GM18909 (cell line): ENCODE measurements at regions not wholly inside any gene's neighbourhood (a gene's known extent, or its start where the extent isn't known, plus 50 kb on each side); places are given as distances from the start of the nearest gene placed in this dataset.
"Not testable (repeated sequence)": the region's sequence is repeated elsewhere in the genome, so short reads cannot be mapped to it uniquely, and the experiment has no call there.

Experiments used
- ATAC-seq: cut with Tn5 transposase; IDR thresholded peaks from one replicate; pipeline ENCODE4 v1.9.1; 2021; ENCODE audit warnings: mild to moderate bottlenecking; ENCODE audit not compliant: unreplicated experiment, poor library complexity

DNA sequence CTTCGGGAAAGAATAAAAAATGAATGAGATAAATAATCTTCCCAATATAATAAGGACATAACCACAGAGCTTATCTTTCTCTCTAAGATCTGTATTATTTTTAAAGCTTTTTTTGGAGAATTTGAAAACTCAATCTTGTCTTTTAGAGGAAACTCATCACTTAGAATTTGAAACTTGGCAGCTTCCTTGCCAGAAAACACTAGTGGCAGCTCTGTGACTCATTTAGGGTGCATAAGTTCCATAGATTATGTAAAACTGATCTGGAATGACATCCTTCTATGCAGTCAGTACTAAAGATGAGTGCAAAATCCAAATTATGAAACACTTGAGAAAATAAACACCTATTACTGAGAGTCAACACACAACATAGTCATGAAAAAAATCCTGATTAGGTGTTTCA lies 848.0 kb downstream of the DACH1 start:
- no peak for ATAC-seq

DNA sequence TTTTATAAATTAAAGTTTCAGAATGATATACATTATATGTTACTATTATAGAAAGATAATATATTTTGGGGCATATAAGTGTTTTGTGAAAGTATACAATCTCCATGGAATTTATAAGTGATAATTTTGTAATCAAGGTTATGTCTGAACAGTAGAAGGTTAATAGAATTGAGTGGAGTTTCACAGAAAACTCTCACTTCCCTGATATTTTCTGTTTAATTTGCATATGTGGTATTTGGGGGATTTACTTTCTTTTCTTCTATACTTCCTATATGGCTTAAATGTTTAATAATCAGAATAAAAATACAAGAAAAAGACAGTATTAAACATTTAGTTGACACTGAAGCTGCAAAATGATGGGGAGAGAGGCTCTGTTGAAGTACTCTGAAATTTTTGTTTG lies 848.5 kb downstream of the DACH1 start:
- ATAC-seq, result no peak

DNA sequence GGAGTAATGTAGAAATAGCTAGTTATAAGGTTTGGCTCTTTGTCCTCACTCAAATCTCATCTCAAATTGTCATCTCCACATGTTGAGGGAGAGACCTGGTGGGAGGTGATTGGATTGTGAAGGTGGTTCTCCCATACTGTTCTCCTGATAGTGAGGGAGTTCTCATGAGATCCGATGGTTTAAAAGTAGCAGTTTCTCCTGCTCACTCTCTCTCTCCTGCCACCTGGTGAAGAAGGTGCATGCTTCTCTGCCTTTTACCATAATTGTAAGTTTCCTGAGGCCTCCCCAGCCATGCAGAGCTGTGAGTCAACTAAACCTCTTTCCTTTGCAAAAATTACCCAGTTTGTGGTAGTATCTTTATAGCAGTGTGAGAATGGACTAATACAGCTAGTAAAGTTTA lies 849.4 kb downstream of the DACH1 start:
- no peak for ATAC-seq

DNA sequence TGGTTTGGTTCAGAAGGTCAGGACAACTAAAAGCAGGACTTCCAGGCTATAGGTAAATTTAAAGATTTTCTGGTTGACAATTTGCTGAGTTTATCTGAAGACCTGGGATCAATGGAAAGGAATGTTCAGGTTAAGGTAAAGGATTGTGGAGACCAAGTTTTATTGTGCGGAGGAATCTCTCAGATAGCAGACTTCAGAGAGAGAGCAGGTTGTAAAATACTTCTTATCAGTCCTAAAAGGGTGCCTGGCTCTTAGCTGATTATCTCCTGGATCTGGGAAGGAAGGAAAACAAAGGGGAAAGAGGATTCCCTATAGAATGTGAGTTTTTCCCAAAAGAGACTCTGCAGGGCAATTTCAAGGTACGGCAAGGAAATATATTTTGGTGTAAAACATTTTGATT lies 851.5 kb downstream of the DACH1 start:
- no peak for ATAC-seq

DNA sequence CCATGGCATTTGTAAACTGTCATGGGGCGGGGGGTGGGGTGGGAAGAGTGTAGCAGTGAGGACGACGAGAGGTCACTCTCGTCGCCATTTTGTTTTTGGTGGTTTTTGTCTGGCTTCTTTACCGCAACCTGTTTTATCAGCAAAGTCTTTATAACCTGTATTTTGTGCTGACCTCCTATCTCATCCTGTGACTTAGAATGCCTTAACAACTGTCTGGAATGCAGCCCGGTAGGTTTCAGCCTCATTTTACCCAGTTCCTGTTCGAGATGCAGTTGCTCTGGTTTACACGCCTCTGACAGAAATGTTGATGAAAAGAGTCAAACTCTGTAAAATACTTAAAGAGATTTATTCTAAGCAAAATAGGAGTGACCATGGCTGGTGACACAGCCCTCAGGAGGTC lies 852.0 kb downstream of the DACH1 start:
- no peak for ATAC-seq

DNA sequence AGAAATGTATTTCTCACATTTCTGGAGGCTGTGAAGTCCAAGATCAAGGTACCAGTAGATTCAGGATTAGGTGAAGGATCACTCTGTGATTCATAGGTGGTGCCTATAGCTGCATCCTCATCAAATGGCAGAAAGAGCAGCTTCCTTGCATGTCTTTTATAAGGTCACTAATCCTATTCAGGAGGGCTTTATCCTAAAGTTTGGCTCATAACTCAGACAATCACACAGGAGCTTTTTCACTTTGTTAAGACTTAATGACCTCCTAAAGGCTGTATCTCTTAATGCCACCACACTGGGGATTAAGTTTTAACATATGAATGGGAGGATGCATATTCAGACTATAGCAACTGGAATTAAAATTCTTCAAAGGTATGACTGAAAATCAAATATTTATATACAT lies 861.1 kb downstream of the DACH1 start:
- ATAC-seq, result no peak

DNA sequence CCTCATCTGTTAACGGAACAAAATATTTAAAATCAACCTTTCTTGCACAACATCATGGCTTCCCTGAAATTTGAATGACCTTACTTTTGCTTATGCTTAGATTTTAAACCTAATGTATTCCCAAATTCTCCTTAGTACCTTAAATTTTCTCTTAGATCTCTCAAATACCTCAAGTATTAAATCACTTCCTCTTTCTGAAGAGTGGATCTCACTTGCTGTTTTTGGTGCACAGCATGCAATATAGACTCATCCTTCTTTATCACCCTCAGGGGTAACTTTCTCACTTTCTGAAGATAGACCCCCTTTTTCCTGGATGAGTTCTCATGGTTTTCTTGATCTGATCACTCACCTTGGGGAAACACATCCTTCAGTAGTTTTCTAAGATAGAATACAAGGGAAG lies 871.7 kb downstream of the DACH1 start:
- no peak for ATAC-seq

DNA sequence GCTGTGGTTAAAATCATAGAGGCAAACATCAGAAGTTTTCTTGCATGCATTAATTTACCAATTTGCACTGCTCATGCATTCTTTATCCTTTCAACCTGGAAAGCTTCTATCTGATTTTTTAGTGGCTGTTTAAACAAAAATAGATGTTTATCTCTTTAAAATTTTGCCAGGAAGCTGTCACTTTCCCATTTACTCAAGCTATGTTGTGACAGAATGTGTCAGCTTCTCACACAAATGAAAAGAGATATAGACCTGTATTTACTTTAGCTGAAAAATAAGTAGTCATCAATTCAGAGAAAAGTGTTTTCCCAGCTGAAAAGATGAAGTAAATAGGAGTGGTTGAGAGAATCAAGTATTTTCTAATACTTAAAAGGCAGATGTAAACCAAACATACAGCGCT lies 872.8 kb downstream of the DACH1 start:
- ATAC-seq, result no peak

DNA sequence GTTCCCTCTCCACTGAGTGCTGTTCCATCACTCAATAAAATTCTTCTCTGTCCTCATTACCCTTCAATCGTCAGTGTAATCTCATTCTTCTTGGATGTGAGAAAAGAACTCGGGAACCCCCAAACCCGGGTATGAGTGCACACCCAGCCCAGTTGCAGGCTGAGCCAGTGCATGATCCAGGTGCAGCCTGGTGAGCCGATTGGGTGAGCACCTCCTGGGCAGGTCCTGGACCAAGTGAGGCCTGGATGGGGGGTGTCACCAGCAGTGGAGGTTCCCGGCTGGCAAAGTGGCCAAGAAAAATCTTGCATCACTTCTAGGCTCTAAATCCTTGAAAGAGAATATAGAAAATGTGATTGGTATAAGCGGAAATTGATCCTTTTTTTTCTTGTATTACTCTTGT lies 878.8 kb upstream of the KLHL1 start:
- no peak for ATAC-seq

DNA sequence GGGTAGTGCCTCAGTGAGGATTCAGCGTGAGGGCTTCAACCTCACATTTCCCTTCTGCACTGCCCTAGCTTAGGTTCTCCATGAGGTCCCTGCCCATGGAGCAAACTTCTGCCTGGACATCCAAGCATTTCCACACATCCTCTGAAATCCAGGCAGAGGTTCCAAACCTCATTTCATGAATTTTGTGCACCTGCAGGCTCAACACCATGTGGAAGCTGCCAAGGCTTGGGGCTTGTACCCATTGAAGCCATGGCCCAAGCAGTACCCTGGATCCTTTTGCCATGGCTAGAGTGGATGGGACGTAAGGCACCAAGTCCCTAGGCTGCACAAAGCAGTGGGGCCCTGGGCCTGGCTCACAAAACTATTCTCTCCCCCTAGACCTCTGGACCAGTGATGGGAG lies 877.1 kb upstream of the KLHL1 start:
- ATAC-seq, result no peak

DNA sequence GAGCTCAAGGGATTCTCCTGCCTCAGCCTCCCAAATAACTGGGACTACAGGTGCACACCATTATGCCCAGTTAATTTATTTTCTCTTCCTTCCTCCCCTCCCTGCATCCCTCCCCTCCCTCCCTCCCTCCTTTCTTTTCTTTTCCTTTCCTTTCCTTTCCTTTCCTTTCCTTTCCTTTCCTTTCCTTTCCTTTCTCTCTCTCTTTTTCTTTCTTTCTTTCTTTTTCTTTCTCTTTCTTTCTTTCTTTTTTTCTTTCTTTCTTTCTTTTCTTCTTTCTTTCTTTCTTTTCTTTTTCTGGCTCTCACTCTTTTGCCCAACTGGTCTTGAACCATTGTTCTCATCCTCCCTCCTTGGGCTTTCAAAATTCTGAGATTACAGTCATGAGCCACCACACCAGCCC lies 873.0 kb upstream of the KLHL1 start:
- ATAC-seq, result not testable (repeated sequence)

DNA sequence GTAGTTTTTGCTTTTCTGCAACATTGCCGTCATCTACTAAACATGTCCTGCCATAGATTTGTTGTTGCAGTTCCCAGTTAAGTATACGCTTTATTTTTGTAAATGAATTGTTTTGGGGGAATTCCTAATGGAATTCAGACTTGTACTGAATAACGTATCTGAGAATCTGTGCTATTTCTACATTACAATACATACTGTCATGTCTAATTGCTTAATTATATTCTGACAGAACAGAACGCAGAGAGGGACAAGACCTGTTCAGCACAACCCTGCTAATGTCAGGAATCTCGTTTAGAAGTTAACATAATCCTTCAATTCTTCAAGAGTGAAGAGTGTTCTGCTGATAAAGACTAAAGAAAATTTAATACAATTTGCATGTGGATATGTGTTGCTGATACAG lies 861.1 kb upstream of the KLHL1 start:
- no peak for ATAC-seq

DNA sequence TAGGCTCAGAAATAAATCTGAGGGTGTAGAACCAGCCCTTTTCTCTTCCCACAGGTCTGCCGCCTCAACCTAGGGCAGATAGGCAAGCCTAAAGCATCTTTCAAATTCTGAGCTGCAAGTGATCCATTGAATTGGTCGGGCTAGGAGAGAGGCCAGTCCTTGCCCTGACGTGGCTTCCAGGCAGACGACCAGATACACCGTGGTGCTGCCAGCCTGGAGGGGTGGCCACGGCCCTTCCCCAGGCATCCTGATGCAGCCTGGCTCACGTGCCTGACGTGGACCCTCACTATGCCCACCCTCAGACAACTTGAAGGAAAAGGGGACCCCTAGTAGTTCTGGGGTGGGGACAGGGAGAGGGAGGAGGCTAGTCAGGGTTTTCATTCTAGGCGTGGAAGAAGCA lies 859.3 kb upstream of the KLHL1 start:
- no peak for ATAC-seq

DNA sequence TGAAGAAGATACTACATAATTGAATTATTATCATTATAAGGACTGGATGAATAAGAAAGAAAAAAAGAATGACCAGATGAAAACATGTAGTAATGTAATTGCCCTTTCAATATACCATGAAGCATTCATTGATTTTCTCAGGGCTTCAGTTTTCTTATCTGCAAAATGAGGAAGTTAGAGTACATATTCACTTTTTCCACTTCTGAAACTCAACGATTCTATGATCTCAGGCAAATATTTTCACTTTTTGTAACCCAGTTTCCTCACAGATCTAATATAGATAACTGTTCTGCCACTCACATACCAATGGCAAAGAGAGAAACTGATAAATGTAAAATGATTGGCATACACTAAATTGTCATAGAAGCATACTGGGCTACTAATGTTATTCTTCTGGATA lies 856.6 kb upstream of the KLHL1 start:
- ATAC-seq, result no peak

DNA sequence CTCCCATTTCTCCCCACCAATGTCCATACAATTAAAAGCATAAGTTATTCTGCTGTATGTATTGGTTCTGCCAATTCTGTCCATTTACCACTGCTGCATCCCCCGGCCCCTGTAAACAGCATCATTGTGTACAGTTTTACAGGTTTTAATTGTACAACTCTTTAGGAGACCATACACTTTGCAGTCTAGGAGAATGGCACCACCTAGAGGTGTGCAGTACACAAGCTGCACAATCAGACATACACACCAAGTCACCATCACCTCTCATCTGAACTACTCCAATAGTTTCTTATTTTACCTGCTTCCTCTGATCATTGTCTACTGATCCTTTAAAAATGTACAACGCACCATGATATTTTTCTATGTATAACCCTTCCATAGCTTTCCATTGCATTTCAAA lies 855.9 kb upstream of the KLHL1 start:
- ATAC-seq, result no peak

DNA sequence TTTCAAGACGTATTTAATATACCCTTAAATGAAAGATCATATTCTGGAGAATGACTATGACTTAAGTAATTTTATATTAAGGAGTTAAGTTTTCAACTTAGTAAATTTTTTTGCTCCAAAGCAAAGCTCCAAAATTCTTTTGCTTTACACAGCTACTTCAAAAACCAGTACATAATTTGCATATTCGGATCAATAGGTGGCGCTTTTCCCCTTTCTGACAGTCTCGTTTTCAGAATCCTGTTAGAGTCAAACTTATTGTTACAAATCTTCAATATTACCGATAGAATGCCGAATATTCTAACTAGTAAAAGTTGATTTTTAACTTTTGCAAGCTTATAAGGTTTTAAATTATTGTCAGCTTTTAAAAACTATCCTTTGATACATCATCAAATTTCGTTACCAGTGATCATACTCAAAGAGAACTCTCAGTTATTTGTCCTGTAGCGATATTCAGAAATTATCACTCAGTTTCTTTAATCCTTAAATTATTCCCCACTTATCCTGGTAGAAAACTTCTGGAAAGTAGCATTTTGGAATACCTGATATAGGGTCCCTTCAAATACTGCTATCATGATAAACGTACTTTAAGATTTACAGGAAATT lies 852.7 kb upstream of the KLHL1 start:
- ATAC-seq, result no peak

DNA sequence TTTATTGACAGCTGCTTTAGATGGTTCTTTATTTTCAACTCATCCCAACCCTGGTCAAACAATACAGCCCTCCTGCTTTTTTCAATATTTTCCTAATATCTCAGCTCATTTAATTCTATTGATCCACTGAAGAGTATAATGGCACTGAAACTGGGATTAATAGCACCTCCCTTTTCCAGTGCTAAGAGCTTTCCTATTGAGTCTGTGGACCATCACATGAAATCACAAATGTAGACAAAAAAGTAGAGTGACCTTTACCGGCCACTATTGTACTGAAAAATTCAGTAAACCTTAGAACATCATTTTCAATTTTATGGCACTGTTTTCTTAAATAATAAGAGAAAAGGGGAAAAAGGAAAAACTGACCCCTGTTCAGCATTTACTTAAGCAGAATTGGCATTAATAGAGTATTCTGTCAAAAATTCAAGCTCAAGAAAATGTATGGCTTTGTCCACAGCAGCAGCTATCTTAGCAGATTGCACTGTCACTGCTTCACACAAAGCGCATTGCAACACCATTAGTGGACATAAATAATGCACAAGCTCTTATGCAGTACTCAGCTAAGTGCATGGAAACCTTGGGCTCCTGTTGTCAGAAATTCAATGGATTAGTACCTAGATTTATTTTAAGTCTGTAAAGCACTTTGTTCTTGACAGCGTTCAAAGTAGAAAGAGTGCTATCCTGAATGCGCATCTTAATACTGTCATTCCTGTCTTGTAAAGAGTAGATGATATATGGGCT lies 851.0 kb upstream of the KLHL1 start:
- no peak for ATAC-seq

DNA sequence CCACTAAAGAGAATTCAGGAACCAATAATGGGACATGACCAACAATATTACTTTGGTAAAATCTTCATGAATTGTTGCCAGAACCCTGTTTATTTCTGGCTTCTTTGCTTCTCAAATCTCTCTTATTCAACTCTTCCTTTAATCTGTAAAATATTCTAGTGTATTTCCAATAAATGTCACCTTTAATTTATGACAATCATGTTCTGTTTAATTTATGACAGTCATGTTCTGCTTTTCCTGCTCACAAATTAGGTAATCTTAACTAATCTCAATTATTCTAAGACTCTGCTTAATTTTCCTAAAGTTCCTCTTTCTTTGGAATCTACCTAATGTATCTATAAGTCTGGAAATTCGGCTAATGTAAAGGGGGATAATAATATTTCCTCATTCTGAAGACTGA lies 847.6 kb upstream of the KLHL1 start:
- no peak for ATAC-seq

DNA sequence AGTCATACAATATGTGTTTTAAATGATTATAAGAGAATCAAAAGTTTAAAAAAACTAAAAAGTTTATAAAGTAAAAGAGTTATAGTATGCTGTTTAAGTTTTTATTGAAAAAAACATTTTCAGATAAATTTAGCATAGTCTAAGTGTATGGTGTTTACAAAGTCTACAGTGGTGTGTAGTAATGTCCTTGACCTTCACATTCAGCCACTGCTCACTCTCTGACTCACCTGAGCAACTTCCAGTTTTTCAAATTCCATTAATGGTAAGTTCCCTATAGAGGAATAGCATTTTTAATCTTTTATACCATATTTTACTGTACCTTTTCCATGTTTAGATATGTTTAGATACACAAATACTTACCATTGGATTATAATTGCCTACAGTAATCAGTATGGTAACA lies 842.4 kb upstream of the KLHL1 start:
- no peak for ATAC-seq

DNA sequence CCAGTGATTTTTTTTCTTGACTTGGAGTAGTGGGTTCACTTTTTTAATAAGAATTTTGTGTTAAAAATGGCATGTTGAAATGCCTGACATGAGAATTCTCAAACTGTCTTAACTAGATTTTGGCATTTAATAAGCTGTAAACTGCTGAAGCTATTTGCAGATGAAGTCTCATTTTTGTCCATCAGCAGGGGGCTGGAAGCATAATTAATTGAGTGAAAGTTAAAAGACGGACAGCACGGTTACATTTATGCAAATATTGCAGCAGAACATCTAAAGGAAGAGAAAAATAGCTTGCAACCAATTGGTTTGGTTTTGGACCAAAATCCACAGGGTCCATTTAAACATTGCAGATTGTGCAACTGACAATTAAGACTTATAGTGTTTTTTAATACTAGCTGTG lies 837.3 kb upstream of the KLHL1 start:
- no peak for ATAC-seq

DNA sequence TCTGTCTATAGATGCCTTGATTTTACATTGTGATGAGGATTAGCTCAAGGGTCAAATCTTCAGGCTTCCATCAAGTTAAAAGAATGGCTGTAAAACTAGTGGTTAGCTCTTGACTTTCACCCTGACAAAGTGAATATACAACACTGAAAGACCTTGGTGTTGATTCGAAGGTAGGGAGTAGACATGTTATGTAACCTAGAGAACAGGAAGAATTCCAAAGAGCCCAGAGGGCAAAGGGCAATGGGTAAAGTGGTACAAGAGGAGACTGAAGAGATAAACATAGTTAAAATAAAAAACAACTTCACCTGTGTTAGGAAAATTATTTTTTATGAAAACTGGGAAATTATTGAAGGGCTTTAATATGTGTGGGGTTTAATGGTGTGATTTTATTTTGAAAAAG lies 833.2 kb upstream of the KLHL1 start:
- no peak for ATAC-seq

DNA sequence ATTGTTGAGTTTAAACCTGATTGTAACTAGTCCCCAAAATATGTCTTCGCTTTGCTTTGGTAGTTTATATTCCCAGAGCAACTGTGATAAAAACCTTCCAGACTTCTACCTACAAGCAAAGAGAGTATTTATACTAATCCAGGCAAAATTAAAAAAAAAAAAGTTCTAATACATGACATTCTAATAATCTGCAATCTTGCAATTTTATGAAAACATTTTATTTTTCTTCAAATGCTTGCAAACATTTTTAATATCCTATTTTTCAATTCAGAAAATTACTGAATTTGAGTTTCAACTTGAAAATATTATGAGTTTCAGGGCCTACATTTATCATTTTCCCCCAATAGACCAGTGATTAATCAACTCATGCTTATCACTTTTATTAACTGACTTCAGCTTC lies 830.2 kb upstream of the KLHL1 start:
- ATAC-seq, result no peak
